Neural cell (in vitro differentiated cells): ENCODE measurements at regions not wholly inside any gene's neighbourhood (a gene's known extent, or its start where the extent isn't known, plus 50 kb on each side); places are given as distances from the start of the nearest gene placed in this dataset.
A peak's percentile ranks its signal among the peaks of the same experiment; 100 is the strongest.

ENCODE experiments used
- CTCF ChIP-seq: fragments of 450-650 bp; IDR thresholded peaks from 2 replicates; pipeline ENCODE4 v1.5.1; 2014; ENCODE audit warnings: antibody characterized with exemption, mild to moderate bottlenecking, moderate library complexity; ENCODE audit not compliant: poor library complexity, severe bottlenecking
- EP300 ChIP-seq: fragments of 450-650 bp; conservative IDR thresholded peaks from 2 replicates; pipeline ENCODE4 v1.6.1; 2014; ENCODE audit warnings: antibody characterized with exemption, mild to moderate bottlenecking, moderate library complexity; ENCODE audit not compliant: poor library complexity, severe bottlenecking
- EZH2 ChIP-seq: fragments of 200-600, 300-800 bp; shearing (Covaris generic), sonication (generic); IDR thresholded peaks from 2 replicates; pipeline ENCODE4 v1.6.1; 2014; ENCODE audit warnings: antibody characterized with exemption, low read length, borderline replicate concordance, mild to moderate bottlenecking; ENCODE audit not compliant: insufficient read depth, poor library complexity, severe bottlenecking
- POLR2AphosphoS5 ChIP-seq: IDR thresholded peaks from 2 replicates; pipeline ENCODE4 v1.6.1; 2012
- REST ChIP-seq: IDR thresholded peaks from 2 replicates; pipeline ENCODE4 v1.6.1; 2012; ENCODE audit warnings: borderline replicate concordance
- SMC3 ChIP-seq: fragments of 450-650 bp; conservative IDR thresholded peaks from 2 replicates; pipeline ENCODE4 v1.6.1; 2014; ENCODE audit warnings: antibody characterized with exemption, mild to moderate bottlenecking, moderate library complexity; ENCODE audit not compliant: poor library complexity
- TAF1 ChIP-seq: IDR thresholded peaks from 2 replicates; pipeline ENCODE4 v1.6.1; 2012; ENCODE audit warnings: low read depth

GRCh38 chr12:40446385-40446784 lies 221.6 kb downstream of the LRRK2 start:
- TF ChIP-seq EP300 = no peak
- no peak for TF ChIP-seq POLR2AphosphoS5
- TF ChIP-seq CTCF = peak; percentile 42
- no peak for TF ChIP-seq SMC3
- TF ChIP-seq REST = no peak
- no peak for TF ChIP-seq EZH2
- no peak for TF ChIP-seq TAF1
